Heart left ventricle (tissue), 16 donors: ENCODE measurements at regions not wholly inside any gene's neighbourhood (a gene's known extent, or its start where the extent isn't known, plus 50 kb on each side); places are given as distances from the start of the nearest gene placed in this dataset.

ENCODE experiments used
- ATAC-seq, 4 donors: fragments of 200-7000 bp; cut with Tn5 transposase; one replicate each; pipeline ENCODE4 v1.9.1; 2020 to 2022; ENCODE audit warnings: moderate library complexity in 4 of 4, mild to moderate bottlenecking in 3 of 4, moderate number of reproducible peaks in 1 of 4
- DNase-seq, 5 donors: peaks; one replicate each; pipeline ENCODE4 v3.0.0-alpha.2; 2020
- H3K27ac ChIP-seq, 12 donors: fragments of 200-600 bp; sonication (generic) in 4 of 12; one replicate each; pipeline versions ENCODE4 v1.5.0 to v1.8.0; 2016 to 2022; ENCODE audit warnings: mild to moderate bottlenecking in 2 of 12
- H3K27me3 ChIP-seq, 9 donors: fragments of 200-600 bp; sonication (generic) in 2 of 9; one replicate each; pipeline versions ENCODE4 v1.5.1 to v1.8.0; 2016 to 2022; ENCODE audit warnings: mild to moderate bottlenecking in 3 of 9
- H3K36me3 ChIP-seq, 9 donors: fragments of 200-600 bp; sonication (generic) in 2 of 9; one replicate each; pipeline versions ENCODE4 v1.5.0 to v1.8.0; 2018 to 2022; ENCODE audit warnings: mild to moderate bottlenecking in 2 of 9
- H3K4me1 ChIP-seq, 12 donors: fragments of 200-600 bp; sonication (generic) in 4 of 12; one replicate each; pipeline versions ENCODE4 v1.5.0 to v1.8.0; 2016 to 2022; ENCODE audit warnings: mild to moderate bottlenecking in 3 of 12
- H3K4me3 ChIP-seq, 12 donors: fragments of 200-600 bp; sonication (generic) in 4 of 12; one replicate each; pipeline versions ENCODE4 v1.5.0 to v1.8.0; 2017 to 2022; ENCODE audit warnings: mild to moderate bottlenecking in 9 of 12, moderate library complexity in 4 of 12
- H3K9me3 ChIP-seq, 12 donors: fragments of 200-600 bp; sonication (generic) in 4 of 12; one replicate each; pipeline versions ENCODE4 v1.5.0 to v1.8.0; 2016 to 2022; ENCODE audit warnings: mild to moderate bottlenecking in 1 of 12
- POLR2A ChIP-seq, 2 donors: fragments of 450-650 bp; IDR thresholded peaks; one replicate each; pipeline ENCODE4 v1.6.1; 2017; ENCODE audit warnings: antibody characterized with exemption in 2 of 2, mild to moderate bottlenecking in 2 of 2, moderate library complexity in 2 of 2
- WGBS, 4 donors: extraction: QIAGEN DNeasy Blood & Tissue Kit in 2 of 4; methylation state at CpG; one replicate each; pipeline versions ENCODE4 v1.1.5 to v1.1.7; 2013 to 2018; 5-methylcytosine and 5-hydroxymethylcytosine counted together
- intact Hi-C, 10 donors: fragments of 100-400 bp; cut with DNase I; formaldehyde crosslinking; loops; one replicate each; pipeline versions ENCODE4 v1.11.1 to v1.14.2; 2022
- TF ChIP-seq, protein P1 (sequence below), 12 donors: fragments of 200-600 bp; sonication (generic) in 4 of 12; IDR thresholded peaks; one replicate each; pipeline versions ENCODE4 v1.5.0 to v1.8.0; 2018 to 2022; ENCODE audit warnings: antibody characterized with exemption in 12 of 12, mild to moderate bottlenecking in 5 of 12
- donor health status: ischemic (EF 13 %, LVEDD 7.1; RV severe dilation, severe dysfunction).
- donor health status: healthy with polysubstance abuse.
- donor health status: DM: no; HTN: yes; CAD: no.
- donor health status: DM: no; HTN: no; CAD: no.
- donor health status: ischemic (EF 25% LVEDD 6.9; RV normal size, moderate dysfunction).
- donor health status: ischemic (EF 25% LVEDD 5.7; RV mildly dilated, moderate dysfunction).
- donor health status: healthy.
- donor health status: DM: yes; HTN: yes; CAD: no.
- donor health status: ischemic (EF 35%, LVEDD 5.7; RV mildly dilated, moderate dysfunction).
- donor health status: nonischemic (EF 11% LVEDD 7.7; RV severe dilation, severe dysfunction).
- donor health status: DM: yes; HTN: yes; CAD: no.
- donor health status: PGD.
- donor health status: ischemic (EF 29% LVEDD 5.4; RV normal size, mild dysfunction).
- donor health status: nonischemic (EF 23%, LVEDD 6.1; RV moderate dilation, normal function).

GRCh38 chr6:144835322-144835973 lies 550.3 kb downstream of the UTRN start:
- no peak for TF ChIP-seq POLR2A (IDR thresholded peaks at IDR 0.05)
- TF ChIP-seq, protein P1, sequence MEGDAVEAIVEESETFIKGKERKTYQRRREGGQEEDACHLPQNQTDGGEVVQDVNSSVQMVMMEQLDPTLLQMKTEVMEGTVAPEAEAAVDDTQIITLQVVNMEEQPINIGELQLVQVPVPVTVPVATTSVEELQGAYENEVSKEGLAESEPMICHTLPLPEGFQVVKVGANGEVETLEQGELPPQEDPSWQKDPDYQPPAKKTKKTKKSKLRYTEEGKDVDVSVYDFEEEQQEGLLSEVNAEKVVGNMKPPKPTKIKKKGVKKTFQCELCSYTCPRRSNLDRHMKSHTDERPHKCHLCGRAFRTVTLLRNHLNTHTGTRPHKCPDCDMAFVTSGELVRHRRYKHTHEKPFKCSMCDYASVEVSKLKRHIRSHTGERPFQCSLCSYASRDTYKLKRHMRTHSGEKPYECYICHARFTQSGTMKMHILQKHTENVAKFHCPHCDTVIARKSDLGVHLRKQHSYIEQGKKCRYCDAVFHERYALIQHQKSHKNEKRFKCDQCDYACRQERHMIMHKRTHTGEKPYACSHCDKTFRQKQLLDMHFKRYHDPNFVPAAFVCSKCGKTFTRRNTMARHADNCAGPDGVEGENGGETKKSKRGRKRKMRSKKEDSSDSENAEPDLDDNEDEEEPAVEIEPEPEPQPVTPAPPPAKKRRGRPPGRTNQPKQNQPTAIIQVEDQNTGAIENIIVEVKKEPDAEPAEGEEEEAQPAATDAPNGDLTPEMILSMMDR (IDR thresholded peaks at IDR 0.05) = no peak
- no peak for ATAC-seq
- Histone ChIP-seq H3K27ac (no peak overlapping the region), H3K36me3 (peaks cover 0 to 94% (median 87%) of the 10 kb centered on the region in 9 donors), H3K27me3 (no peaks in the 10 kb centered on the region), H3K4me1 (no peaks in the 10 kb centered on the region), H3K9me3 (no peaks in the 10 kb centered on the region), H3K4me3 (no peak overlapping the region)
- 77 to 87% (median 81%) methylated on average over 6 of the region's 6 CpGs for WGBS, 4 donors
- intact Hi-C loops = no loop called here
- no peak for DNase-seq

GRCh38 chr6:144840619-144841018 lies 555.5 kb downstream of the UTRN start:
- Histone ChIP-seq H3K4me3 (no peak overlapping the region), H3K36me3 (peaks cover 0 to 99% (median 87%) of the 10 kb centered on the region in 9 donors), H3K4me1 (no peaks in the 10 kb centered on the region), H3K27me3 (no peaks in the 10 kb centered on the region), H3K9me3 (no peaks in the 10 kb centered on the region), H3K27ac (no peak overlapping the region)
- TF ChIP-seq, protein P1 (IDR thresholded peaks at IDR 0.05) = no peak
- TF ChIP-seq POLR2A (IDR thresholded peaks at IDR 0.05) = no peak
- ATAC-seq (no peak), DNase-seq (no peak)
- intact Hi-C loops = no loop called here
- 86 to 96% (median 92%) methylated on average over 10 of the region's 10 CpGs for WGBS, 4 donors

GRCh38 chr6:144843701-144844100 lies 558.6 kb downstream of the UTRN start:
- Histone ChIP-seq H3K4me3 (no peak overlapping the region), H3K27me3 (no peaks in the 10 kb centered on the region), H3K4me1 (no peaks in the 10 kb centered on the region), H3K27ac (no peak overlapping the region), H3K36me3 (peaks cover 0 to 96% (median 72%) of the 10 kb centered on the region in 9 donors), H3K9me3 (no peaks in the 10 kb centered on the region)
- ATAC-seq = no peak
- 96 to 98% (median 97%) methylated on average over 1 of the region's 1 CpG for WGBS, 4 donors
- TF ChIP-seq, protein P1 (IDR thresholded peaks at IDR 0.05) = no peak
- no peak for TF ChIP-seq POLR2A (IDR thresholded peaks at IDR 0.05)
- intact Hi-C loops = no loop called here
- DNase-seq = no peak

- Histone ChIP-seq H3K4me3 (no peak overlapping the region), H3K27me3 (no peaks in the 10 kb centered on the region), H3K27ac (no peak overlapping the region), H3K36me3 (peaks cover 0 to 96% (median 68%) of the 10 kb centered on the region in 9 donors), H3K9me3 (no peaks in the 10 kb centered on the region), H3K4me1 (no peaks in the 10 kb centered on the region)
- 83 to 89% (median 84%) methylated on average over 3 of the region's 3 CpGs for WGBS, 4 donors
- TF ChIP-seq, protein P1 (IDR thresholded peaks at IDR 0.05) = no peak
- TF ChIP-seq POLR2A (IDR thresholded peaks at IDR 0.05) = no peak
- ATAC-seq (no peak), DNase-seq (no peak)
- intact Hi-C loops = no loop called here
Measured at GRCh38 chr6:144844596-144844995, 559.5 kb downstream of the UTRN start.
